RCC 7860 (cell line): ENCODE measurements at regions not wholly inside any gene's neighbourhood (a gene's known extent, or its start where the extent isn't known, plus 50 kb on each side); places are given as distances from the start of the nearest gene placed in this dataset.

Experiments used
- DNase-seq: peaks from one replicate; pipeline ENCODE4 v3.0.0-alpha.2; 2015; ENCODE audit warnings: low spot score
- FAIRE-seq: peaks from 2 replicates; lab custom pipeline; 2012; peaks lifted over from hg19 to GRCh38; lab: Jason Lieb, UNC

DNA sequence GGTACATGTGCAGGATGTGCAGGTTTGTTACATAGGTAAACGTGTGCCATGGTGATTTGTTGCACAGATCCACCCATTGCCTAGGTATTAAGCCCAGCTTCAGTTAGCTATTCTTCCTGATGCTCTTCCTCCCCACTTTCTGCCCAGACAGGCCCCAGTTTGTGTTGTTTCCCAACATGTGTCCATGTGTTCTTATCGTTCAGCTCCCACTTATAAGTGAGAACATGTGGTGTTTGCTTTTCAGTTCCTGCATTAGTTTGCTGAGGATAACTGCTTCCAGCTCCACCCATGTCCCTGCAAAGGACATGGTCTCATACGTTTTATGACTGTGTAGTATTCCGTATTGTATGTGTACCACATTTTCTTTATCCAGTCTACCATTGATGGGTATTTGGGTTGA, 251.7 kb upstream of the NOVA1 start:
- no peak for FAIRE-seq
- no peak for DNase-seq

DNA sequence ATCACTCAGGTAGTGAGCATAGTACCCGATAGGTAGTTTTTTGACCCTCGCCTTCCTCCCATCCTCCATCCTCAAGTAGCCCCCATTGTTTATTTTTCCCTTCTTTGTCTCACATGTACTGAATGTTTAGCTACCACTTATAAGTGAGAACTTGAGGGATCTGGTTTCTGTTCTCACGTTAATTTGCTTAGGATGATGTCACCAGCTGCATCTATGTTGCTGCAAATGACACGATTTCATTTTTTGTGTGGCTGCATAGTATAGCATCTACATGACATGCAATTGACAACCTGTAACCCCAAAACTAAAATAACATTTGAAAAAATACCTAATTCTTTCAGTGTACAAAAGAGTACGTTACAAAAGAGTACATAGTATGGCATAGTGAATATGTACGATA, 254.0 kb upstream of the NOVA1 start:
- FAIRE-seq (no peak), DNase-seq (no peak)

DNA sequence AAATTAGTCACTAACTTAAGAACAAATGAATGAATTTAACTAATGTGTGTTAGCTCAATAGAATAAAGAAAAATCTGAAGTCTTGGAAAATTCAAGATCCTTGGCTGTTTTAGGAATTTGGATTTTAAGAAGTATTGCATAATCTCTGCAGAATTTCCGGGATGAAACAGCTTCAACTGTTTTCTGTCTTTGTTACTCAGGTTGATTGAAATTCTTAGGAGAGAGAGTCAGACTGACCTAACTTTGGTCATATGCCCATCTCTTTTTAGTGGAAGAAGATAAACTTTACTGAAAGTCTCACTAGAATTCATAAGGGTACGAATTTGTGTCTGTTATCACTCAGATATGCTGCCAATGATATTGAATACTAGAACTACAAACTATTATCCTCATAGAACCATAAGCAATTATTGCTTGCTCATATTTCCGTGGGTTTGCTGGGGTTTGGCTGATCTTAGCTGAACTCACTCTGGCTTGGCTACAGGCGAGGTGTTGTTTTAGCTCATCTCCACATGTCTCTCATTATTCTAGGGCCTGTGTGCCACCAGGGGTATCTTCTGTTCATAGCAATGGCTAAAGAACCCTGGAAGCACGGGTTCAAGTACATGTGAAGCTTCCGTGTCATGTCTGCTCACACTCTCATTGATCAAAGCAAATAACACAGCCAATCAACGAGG, 257.4 kb upstream of the NOVA1 start:
- no peak for FAIRE-seq
- DNase-seq: no peak

DNA sequence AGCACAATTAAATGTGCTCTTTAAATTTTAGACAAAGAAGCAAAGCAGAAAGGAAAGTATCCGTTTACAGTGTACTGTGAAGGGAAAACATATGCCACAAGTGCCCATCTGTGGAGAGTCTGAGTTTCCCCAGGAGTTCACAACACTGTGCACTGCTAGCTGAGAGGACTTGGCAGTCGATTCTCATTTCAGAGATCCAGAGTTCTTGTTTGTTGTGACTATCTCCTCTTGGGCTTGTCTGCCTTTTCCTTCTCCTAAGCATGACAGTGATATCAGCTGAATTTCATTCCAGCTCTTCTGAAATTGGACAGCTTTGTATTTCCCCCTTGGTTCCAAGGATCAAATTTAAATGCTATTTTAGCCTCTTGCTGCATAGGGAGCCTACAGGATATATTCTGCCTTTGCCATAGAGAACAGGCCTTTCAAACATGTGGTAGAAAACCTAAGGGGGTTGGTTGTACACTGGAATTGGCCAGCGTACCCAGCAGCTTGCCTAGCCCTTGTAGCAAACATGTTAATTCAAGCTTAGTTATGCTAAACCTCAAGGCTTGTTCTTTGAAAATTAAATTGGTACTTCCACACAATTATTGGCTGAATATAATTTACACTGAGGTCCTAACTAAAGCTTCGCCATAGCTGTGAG, 259.2 kb upstream of the NOVA1 start:
- FAIRE-seq (no peak), DNase-seq (no peak)

DNA sequence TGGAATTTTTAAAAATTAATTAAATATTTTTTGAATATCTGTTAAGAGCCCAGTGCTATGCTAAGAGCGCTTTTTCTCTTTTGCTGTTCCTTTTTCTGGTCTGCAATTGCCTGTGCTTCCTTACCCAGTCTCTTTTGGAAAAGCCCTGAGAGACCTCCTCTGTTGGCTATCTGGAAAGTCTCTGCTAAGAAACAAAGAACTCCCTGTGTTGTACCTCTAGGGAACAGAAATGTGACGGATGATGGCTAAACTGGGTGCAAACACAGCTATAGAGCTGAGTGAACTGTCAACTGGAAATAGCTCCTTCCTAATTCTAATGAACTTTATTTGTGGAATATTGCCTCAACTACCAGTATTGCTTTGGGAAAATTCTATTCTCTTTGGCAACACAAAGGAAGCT, 261.6 kb upstream of the NOVA1 start:
- DNase-seq: no peak
- FAIRE-seq: no peak

DNA sequence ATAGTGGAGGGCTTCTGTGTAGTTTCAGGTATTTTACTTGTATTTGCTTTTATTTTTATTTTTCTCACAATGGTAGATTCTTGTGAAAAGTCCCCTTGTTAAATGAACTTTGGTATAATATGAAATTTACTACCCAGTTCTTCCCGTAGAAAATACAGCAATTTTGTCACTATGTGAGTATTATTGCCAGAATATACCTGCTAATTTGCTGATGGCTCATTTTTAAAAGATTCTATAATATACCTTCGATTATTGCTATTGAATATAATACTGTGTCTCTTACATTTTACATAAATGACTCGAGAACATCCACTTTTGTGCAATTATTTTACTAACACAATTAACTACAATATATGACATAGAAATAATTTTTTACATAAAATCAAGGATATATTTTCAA, 262.3 kb upstream of the NOVA1 start:
- no peak for DNase-seq
- no peak for FAIRE-seq

DNA sequence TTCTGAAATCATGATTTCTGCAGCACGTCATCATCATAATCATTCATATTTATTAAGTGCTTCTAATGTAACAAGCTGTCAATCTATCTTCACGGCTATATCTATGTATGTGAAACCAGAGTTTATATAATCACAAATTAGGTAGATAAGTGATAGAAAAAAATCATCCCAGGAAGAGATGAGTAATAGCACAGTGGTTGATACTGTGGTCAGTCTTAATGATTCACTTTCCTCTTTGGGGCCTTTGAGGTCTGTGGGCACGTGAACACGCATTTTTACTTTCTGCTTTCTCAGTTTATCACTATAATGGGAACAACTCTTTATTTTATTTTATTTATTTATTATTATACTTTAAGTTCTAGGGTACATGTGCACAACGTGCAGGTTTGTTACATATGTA, 265.9 kb upstream of the NOVA1 start:
- no peak for FAIRE-seq
- DNase-seq: no peak

DNA sequence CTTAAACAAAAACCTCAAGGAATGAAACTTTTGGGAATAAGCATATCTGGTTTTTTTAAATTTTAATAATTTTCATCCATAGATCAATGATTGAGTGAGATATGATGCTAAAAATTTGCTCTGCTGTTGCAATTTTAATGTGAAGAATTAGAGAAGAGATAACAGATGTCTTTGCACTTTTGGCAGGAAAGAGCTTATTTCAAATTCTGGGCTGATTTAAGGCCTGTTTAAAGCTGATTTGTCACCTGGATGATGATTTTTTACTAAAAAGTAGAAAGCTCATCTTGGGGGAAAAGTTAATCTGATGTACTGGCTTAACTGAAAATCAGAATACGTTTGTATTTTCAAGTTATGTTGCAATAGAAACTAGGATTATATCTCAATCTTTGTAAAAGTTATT, 268.9 kb upstream of the NOVA1 start:
- DNase-seq (no peak), FAIRE-seq (no peak)

DNA sequence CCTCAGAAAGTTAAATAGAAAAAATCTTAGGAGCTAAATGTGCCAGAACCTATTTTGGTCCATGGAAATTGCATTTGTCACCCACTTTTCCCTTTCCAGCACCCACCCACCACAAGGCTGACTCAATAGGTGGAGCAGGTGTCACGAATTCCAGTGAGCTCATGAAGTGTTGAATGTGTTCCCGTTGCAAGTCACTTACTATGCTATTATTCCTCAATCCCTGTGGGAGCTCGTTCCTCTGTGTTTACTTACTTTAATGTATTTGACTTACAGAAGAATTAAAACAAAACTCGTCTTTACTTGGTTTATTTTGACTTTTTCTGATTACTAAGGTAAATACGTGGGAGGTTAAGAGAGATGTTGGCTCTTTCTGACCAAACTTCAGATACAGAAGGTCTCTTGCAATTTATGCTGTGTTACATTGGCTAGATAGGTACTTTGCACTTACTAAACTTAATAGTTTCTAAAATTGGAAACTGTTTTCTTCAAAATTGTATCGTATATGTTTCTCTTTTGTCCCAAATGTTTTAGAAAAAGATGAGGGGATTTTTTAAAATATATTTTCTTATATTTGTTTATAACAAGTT, 269.4 kb upstream of the NOVA1 start:
- FAIRE-seq (no peak), DNase-seq (no peak)

DNA sequence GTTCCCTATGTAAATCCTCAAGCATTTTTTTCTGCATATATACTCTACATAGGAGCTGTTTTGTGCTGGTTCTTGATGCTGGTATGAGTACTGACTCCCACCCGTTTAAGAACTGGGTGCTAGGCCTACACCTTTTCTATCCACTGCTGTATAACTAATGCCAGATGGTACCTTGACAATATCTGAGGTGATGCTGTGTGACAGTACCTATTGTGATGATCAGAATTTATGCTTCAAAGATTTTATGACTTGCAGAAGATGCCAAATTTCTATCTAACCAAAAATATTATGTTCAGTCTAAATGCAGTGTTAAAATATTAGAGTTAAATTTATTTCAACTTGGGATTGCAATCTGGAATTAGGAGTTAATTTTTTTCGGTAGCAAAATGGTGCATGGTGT, 272.3 kb upstream of the NOVA1 start:
- FAIRE-seq: no peak
- no peak for DNase-seq

DNA sequence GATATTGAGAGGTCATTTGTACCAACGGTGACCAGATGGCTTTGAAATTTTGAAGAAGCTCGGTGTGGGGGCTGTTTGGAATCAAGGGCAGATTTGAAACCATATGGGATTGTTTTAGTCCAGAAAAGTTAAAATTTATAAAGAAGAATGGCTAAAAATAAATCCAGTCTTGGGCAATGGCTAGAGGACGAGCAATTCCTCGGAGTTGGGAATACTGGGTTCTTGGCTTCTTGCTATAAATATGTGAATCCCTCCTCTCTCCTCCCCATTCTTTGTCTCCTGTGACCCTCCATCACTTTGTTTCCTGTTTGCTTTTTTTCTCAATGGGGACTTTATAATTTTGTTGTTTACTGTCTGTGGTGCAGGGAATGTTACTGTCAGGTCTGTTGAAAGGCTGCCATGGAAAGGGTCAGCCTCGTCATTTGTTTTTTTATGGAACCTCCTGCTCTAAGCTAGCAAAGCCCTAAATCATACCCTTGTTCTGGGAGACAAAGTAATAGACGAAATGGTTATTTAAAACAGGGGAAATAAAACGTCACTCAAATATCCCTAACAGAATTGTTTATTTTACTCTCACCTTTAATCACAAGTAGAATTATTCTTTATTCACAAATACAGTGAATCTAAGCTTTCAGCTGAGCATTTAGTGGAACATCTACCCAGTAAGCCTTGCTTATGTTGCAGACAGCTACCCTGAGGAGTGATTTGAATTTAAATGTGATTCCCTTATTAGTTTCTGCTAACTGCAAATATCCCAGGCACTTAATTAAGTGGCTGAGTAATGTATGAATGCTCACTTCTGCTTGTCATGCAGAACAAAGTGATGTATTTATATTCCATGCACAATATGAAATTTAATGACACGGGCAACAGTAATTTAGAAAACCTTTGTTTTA, 273.1 kb upstream of the NOVA1 start:
- DNase-seq (no peak), FAIRE-seq (no peak)

DNA sequence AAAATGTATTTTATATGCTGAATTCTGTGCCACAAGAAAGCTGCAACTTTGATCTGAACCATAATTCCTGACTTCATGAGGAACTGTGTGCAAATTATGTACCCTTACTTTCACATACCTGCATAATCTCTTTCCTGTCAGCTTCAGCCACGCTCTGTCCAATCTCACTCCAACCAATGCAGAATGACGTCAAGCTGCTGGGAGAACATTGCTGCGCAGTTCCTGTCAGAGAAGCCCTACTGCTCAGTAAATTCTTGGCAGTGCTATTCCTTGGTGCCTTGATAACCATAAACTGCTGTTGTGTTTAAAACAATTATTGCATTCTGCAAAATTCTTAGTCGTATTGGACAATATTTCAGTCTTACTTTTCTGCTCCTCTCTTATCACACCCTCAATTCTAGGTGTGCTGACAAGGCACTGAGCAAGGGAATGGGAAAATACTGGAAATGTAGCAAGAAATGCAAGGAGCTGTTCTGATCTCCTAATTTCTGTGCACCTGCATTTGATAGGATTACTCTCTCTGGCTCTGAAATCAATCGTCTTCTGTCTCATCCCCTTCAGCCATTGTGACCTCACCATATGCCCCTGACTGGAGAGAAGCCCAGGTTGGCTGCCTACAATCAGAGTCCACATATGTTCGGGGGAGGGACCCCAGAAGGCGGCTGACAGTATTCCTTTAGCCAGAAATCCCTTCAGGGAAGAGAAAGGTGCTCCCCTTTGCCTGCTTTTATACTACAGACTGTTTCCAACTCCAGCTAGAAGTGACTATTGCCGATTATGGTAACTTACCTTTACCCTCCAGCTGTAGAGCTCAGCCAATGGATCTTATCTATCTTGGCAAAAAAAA, 274.9 kb upstream of the NOVA1 start:
- no peak for FAIRE-seq
- no peak for DNase-seq

DNA sequence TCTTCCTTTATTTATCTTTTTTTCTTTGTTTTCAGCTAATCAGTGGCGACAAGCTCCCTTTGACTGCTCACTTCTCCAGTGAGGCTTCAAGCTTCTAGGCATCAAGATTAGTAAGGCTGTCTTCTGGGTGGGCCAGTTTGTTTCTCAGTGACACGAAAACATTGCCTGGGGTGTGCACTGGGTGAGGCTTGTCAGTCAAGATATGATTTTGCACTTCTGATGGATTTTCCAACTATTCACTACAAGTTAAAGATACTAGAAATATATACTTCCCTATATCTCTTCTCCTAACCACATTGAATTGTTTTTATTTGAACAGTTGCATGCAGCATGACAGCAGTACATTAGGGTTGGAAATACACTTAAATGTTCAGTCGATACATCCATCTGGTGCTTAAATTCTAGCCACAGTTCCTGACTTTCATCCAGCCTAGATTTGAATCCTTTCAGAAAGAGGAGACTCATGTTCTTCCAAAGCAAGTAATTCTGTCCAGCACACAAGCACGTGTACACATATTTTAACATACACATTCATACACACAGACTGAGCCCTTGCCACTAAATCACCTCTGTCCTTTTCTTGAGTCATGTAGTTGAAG, 275.6 kb upstream of the NOVA1 start:
- no peak for FAIRE-seq

DNA sequence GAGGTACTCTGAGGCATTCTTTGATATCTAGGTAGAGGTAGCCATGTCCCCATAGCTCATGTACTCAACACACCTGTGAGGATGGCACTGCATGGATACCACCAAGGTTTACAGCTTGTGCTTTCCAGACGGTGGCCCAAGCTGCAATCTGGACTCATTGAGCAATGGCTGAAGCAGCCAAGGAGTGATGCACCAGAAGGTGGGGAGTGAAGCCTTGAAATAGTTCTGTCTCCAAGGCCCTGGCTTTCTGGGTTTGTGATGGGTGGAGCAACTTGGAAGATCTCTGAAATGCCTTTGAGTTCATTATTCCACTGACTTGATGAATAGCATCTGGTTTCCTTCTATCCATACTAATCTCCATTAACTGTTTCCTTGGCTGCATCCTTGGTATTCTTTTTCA, 290.0 kb upstream of the NOVA1 start:
- no peak for FAIRE-seq
- no peak for DNase-seq

More for the DNA sequence above, 275.6 kb upstream of the NOVA1 start:
- DNase-seq: no peak

DNA sequence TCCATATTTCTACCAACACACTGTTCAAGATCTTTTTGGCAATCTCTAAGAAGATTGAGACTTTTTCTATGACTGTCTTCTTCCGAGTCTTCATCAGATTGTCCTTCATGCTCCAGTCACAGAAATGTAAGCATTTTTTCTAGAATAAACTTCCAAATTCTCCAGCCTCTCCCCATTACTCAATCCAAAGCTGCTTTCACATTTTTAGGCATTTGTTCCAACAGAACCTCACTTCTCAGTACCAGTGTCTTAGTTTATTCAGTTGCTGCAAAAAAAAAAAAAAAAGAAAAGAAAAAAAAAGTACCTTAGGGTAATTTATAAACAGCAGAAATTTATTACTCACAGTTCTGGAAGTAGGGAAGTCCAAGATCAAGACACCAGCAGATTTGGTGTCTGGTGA, 290.8 kb upstream of the NOVA1 start:
- no peak for FAIRE-seq

DNA sequence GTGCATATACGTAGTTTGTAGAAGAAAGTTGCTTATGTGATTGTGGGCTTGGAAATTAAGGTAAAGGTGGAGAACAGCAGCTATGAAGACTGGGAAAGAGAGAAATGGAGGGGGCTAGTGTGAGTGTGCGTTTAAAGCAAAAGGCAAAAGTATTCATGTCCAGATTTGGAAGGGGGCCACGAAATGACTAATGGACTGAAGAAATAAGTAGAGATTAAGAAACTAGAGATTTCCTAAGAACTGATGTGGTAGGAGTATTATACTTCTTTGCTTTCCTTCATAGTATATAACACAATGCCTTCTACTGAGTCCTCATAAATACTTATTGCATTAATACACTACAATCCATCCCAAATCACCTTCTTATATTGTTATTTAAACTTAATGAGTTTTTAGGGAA, 298.6 kb upstream of the NOVA1 start:
- FAIRE-seq: no peak
- no peak for DNase-seq

More for the DNA sequence above, 290.8 kb upstream of the NOVA1 start:
- DNase-seq: no peak

DNA sequence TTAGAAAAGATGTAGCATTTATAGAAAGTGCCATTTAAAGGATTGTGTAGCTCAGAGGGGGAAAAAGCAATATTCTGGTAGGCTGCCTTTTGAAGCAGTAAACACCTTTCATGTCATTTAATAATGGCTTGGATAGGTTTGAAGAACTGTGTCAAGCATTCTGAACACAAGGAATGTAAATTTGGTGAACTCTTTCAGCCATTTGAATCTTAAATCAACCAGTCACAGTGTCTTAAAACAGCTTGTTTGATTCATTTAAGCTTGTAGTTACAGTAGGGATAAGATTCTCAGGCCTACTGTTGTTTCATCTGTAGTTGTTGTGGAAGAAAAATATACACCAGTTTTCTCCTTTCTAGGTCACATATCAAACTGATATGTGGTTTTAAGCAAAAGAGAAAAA, 299.4 kb upstream of the NOVA1 start:
- DNase-seq: no peak
- no peak for FAIRE-seq

DNA sequence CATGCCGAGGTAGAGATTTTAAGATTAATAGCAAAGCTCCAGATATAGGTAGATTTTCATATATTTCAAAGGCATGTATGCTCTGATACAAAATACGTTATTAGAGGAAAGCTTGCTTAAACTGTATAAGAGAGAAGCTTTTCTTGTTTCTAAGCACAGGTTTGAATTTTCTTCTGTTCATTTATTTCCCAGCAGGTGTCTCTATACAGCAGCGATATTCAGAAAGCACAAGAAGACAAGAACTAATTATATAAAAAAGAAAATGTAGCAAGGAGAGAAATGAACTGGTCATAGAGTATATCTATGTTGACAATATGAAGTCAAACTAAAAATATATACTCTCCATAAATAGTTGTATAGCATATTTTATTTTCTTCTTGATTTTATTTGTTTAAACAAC, 307.4 kb upstream of the NOVA1 start:
- no peak for FAIRE-seq

DNA sequence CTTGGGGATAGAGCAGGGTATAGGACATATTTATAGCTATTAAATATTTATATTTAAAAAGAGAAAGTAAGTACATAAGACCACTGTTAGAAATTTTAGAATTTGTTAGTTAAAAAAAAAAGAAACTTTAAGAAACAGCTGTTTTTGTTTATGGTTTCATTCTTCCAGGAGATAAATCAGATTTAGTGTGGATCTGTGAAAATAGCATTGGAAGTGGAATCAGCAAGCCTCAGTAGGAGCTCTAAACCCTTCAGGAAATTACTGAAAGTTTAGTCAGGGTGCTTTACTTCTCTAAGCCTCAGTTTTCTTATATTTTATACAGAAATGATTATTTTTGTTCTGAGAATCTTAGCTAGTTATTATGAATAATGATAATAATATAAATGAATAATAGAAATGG, 316.0 kb upstream of the NOVA1 start:
- no peak for FAIRE-seq
- DNase-seq: no peak

More for the DNA sequence above, 307.4 kb upstream of the NOVA1 start:
- no peak for DNase-seq

DNA sequence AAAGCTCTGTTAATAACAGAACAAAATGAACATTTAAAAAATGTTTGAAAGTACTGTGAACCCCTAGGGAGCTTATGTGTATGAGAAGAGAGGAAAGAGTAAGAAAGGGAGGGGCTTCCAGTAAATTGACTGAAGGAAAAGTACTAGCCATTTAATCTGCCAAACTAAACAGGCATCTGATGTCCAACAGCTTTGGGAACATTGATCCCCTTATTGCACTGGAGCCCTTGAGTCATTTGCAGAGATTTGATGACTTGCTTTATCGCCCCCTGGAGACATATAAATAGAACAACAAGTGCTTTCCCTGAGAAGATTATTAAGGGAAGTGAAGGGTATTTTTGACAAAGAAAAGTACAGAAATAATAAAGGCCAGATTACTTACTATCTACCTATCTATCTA, 319.3 kb upstream of the NOVA1 start:
- FAIRE-seq: no peak
- no peak for DNase-seq
